ENCODE measurements at regions not wholly inside any gene's neighbourhood (a gene's known extent, or its start where the extent isn't known, plus 50 kb on each side); places are given as distances from the start of the nearest gene placed in this dataset.
"Not testable (repeated sequence)": the region's sequence is repeated elsewhere in the genome, so short reads cannot be mapped to it uniquely, and the experiment has no call there.

- H3K27ac ChIP-seq (ENCODE audit: low read depth in 1 of 2, low read length in 2 of 2): no peak overlapping the region
- no peak overlapping the region for H3K4me3 ChIP-seq (ENCODE audit: low read length)
- ATAC-seq (ENCODE audit: poor library complexity): no peak
- no peaks in the 10 kb centered on the region for H3K27me3 ChIP-seq (ENCODE audit: control insufficient read depth in 1 of 2, insufficient read depth in 2 of 2, low read length in 2 of 2)
- peaks cover 18% of the 10 kb centered on the region for H3K9me3 Mint-ChIP-seq
- H3K9me3 ChIP-seq (ENCODE audit: control insufficient read depth in 1 of 2, insufficient read depth in 1 of 2, low read length in 2 of 2): peaks cover 0 to 20% of the 10 kb centered on the region in 2 experiments
- DNase-seq: no peak
- no peaks in the 10 kb centered on the region for H3K27me3 Mint-ChIP-seq
- intact Hi-C loops (cut with DNase I, micrococcal nuclease): no loop called here
- CTCF ChIA-PET: no interaction called here
- no peaks in the 10 kb centered on the region for H3K4me1 Mint-ChIP-seq (ENCODE audit: low read depth)
- H3K4me3 Mint-ChIP-seq: no peak overlapping the region
- H3K27ac Mint-ChIP-seq: no peak overlapping the region
- H3K36me3 ChIP-seq (ENCODE audit: insufficient read depth, low read length): no peaks in the 10 kb centered on the region
- H3K36me3 Mint-ChIP-seq (ENCODE audit: low read depth): no peaks in the 10 kb centered on the region
- TF ChIP-seq, protein P1, sequence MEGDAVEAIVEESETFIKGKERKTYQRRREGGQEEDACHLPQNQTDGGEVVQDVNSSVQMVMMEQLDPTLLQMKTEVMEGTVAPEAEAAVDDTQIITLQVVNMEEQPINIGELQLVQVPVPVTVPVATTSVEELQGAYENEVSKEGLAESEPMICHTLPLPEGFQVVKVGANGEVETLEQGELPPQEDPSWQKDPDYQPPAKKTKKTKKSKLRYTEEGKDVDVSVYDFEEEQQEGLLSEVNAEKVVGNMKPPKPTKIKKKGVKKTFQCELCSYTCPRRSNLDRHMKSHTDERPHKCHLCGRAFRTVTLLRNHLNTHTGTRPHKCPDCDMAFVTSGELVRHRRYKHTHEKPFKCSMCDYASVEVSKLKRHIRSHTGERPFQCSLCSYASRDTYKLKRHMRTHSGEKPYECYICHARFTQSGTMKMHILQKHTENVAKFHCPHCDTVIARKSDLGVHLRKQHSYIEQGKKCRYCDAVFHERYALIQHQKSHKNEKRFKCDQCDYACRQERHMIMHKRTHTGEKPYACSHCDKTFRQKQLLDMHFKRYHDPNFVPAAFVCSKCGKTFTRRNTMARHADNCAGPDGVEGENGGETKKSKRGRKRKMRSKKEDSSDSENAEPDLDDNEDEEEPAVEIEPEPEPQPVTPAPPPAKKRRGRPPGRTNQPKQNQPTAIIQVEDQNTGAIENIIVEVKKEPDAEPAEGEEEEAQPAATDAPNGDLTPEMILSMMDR (IDR thresholded peaks at IDR 0.05): no peak
- POLR2A ChIA-PET: no interaction called here
- H3K4me1 ChIP-seq (ENCODE audit: insufficient read depth, low read length): no peaks in the 10 kb centered on the region
Observed at GRCh38 chr13:65314008-65314407, 1916.1 kb downstream of the PCDH9 start.

DNA sequence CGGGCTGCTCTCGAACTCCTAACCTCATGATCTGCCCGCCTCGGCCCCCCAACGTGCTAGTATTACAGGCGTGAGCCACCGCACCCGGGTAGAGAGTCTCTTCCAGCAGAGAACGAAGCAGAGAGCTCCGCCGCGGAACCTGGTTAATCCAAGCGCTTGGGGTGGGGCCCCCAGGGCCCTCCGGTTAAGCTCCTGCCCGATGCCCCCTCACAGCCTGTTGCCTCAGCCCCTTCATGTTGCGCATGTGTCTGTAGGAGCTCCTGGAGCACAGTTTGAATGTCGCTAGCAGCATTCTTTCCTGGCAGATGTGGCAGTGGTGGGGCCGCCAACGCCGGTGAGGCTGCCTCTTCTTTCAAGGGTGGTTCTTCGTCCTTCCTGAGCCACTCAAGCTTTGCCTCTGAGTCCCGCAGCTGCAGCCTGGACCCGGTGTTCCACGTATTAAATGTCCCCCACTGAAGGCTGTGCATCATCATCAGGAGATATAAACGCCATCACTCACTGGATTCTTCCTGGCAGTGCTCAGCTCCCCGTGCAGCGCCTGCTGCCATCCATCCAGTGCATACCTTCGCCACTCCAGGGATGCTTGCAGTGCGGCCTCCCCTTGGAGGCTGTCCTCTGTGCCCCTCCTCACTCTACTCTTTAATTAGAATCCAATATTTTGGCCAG is 1919.3 kb downstream of the PCDH9 start:
- no peak overlapping the region for H3K27ac ChIP-seq (ENCODE audit: low read depth in 1 of 2, low read length in 2 of 2)
- Mint-ChIP-seq H3K36me3 (ENCODE audit: low read depth) (no peaks in the 10 kb centered on the region), H3K27me3 (no peaks in the 10 kb centered on the region), H3K4me1 (ENCODE audit: low read depth) (no peaks in the 10 kb centered on the region), H3K27ac (no peak overlapping the region), H3K9me3 (peaks cover 17% of the 10 kb centered on the region), H3K4me3 (no peak overlapping the region)
- ChIA-PET CTCF (no interaction called here), POLR2A (no interaction called here)
- no peaks in the 10 kb centered on the region for H3K27me3 ChIP-seq (ENCODE audit: control insufficient read depth in 1 of 2, insufficient read depth in 2 of 2, low read length in 2 of 2)
- DNase-seq (no peak), ATAC-seq (ENCODE audit: poor library complexity) (no peak)
- TF ChIP-seq, protein P1 (IDR thresholded peaks at IDR 0.05): no peak
- H3K36me3 ChIP-seq (ENCODE audit: insufficient read depth, low read length): no peaks in the 10 kb centered on the region
- H3K4me1 ChIP-seq (ENCODE audit: insufficient read depth, low read length): no peaks in the 10 kb centered on the region
- H3K4me3 ChIP-seq (ENCODE audit: low read length): no peak overlapping the region
- H3K9me3 ChIP-seq (ENCODE audit: control insufficient read depth in 1 of 2, insufficient read depth in 1 of 2, low read length in 2 of 2): peaks cover 0 to 20% of the 10 kb centered on the region in 2 experiments
- intact Hi-C loops (cut with DNase I, micrococcal nuclease): no loop called here

DNA sequence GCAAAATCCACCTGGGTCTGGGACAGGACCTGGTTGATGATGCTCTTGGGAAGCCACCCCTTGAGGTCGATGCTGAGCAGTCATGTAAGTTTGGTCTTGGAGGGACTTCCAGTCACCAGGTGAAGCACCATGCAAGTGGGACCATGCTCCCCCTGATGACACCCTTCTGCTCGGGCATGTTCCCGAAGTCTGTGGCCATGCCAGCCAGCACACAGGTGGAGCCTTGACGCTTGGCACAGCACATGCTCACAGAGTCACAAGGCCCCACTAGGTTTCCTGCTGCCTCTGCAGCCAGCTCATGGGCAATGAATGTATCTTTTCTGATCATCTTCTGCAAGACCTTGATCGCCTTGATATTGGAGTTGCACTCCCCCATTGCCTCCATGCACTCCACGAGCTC is 1920.2 kb downstream of the PCDH9 start:
- H3K4me1 Mint-ChIP-seq (ENCODE audit: low read depth): no peaks in the 10 kb centered on the region
- Histone ChIP-seq H3K4me3 (ENCODE audit: low read length) (no peak overlapping the region), H3K36me3 (ENCODE audit: insufficient read depth, low read length) (no peaks in the 10 kb centered on the region), H3K27ac (ENCODE audit: low read depth in 1 of 2, low read length in 2 of 2) (no peak overlapping the region), H3K27me3 (ENCODE audit: control insufficient read depth in 1 of 2, insufficient read depth in 2 of 2, low read length in 2 of 2) (no peaks in the 10 kb centered on the region), H3K9me3 (ENCODE audit: control insufficient read depth in 1 of 2, insufficient read depth in 1 of 2, low read length in 2 of 2) (peaks cover 0 to 20% of the 10 kb centered on the region in 2 experiments), H3K4me1 (ENCODE audit: insufficient read depth, low read length) (no peaks in the 10 kb centered on the region)
- H3K27me3 Mint-ChIP-seq: no peaks in the 10 kb centered on the region
- intact Hi-C loops (cut with DNase I, micrococcal nuclease): no loop called here
- ChIA-PET POLR2A (no interaction called here), CTCF (no interaction called here)
- no peak for ATAC-seq (ENCODE audit: poor library complexity)
- DNase-seq: no peak
- H3K36me3 Mint-ChIP-seq (ENCODE audit: low read depth): no peaks in the 10 kb centered on the region
- no peak overlapping the region for H3K4me3 Mint-ChIP-seq
- peaks cover 17% of the 10 kb centered on the region for H3K9me3 Mint-ChIP-seq
- no peak overlapping the region for H3K27ac Mint-ChIP-seq
- TF ChIP-seq, protein P1 (IDR thresholded peaks at IDR 0.05): no peak

- H3K4me1 ChIP-seq (ENCODE audit: insufficient read depth, low read length); H3K27ac ChIP-seq (ENCODE audit: low read depth in 1 of 2, low read length in 2 of 2); H3K27me3 ChIP-seq (ENCODE audit: control insufficient read depth in 1 of 2, insufficient read depth in 2 of 2, low read length in 2 of 2); H3K27me3 Mint-ChIP-seq; DNase-seq; H3K4me3 ChIP-seq (ENCODE audit: low read length); H3K4me3 Mint-ChIP-seq; CTCF ChIA-PET; POLR2A ChIA-PET; H3K36me3 ChIP-seq (ENCODE audit: insufficient read depth, low read length); ATAC-seq (ENCODE audit: poor library complexity); H3K27ac Mint-ChIP-seq; intact Hi-C loops (cut with DNase I, micrococcal nuclease); H3K4me1 Mint-ChIP-seq (ENCODE audit: low read depth); H3K36me3 Mint-ChIP-seq (ENCODE audit: low read depth): not testable (repeated sequence)
- H3K9me3 ChIP-seq (ENCODE audit: control insufficient read depth in 1 of 2, insufficient read depth in 1 of 2, low read length in 2 of 2): peaks cover 0 to 20% of the 10 kb centered on the region in 2 experiments
- H3K9me3 Mint-ChIP-seq: peaks cover 17% of the 10 kb centered on the region
Observed at GRCh38 chr13:65308729-65309128, 1921.4 kb downstream of the PCDH9 start.
